H9 (cell line): ENCODE measurements at regions not wholly inside any gene's neighbourhood (a gene's known extent, or its start where the extent isn't known, plus 50 kb on each side); places are given as distances from the start of the nearest gene placed in this dataset.

Source experiments
- DNase-seq: peaks from one replicate; pipeline ENCODE4 v3.0.0-alpha.2; 2017
- H2AFZ ChIP-seq: one replicate; pipeline ENCODE4 v1.6.1; 2013; ENCODE audit warnings: mild to moderate bottlenecking, low read length, control low read depth, moderate library complexity
- H2AK5ac ChIP-seq: 2 replicates; pipeline ENCODE4 v1.6.1; 2013; ENCODE audit warnings: low read length, control low read depth, mixed read lengths; ENCODE audit not compliant: insufficient read length
- H2BK120ac ChIP-seq: one replicate; pipeline ENCODE4 v1.6.1; 2013; ENCODE audit warnings: low read depth, mild to moderate bottlenecking, low read length, control low read depth, inconsistent platforms; ENCODE audit not compliant: poor library complexity, severe bottlenecking
- H2BK12ac ChIP-seq: 2 replicates; pipeline ENCODE4 v1.6.1; 2013; ENCODE audit warnings: low read length, control low read depth, mixed read lengths, low read depth; ENCODE audit not compliant: insufficient read length
- H2BK15ac ChIP-seq: 2 replicates; pipeline ENCODE4 v1.6.1; 2013; ENCODE audit warnings: low read depth, low read length, control low read depth
- H2BK20ac ChIP-seq: one replicate; pipeline ENCODE4 v1.6.1; 2013; ENCODE audit warnings: low read depth, mild to moderate bottlenecking, low read length, control low read depth, inconsistent platforms; ENCODE audit not compliant: poor library complexity, severe bottlenecking
- H2BK5ac ChIP-seq: 2 replicates; pipeline ENCODE4 v1.6.1; 2013; ENCODE audit warnings: low read length, control low read depth, mixed read lengths; ENCODE audit not compliant: insufficient read length
- H3K14ac ChIP-seq: 2 replicates; pipeline ENCODE4 v1.6.1; 2013; ENCODE audit warnings: low read length, control low read depth; ENCODE audit not compliant: insufficient read depth
- H3K18ac ChIP-seq: 2 replicates; pipeline ENCODE4 v1.6.1; 2013; ENCODE audit warnings: low read depth, mild to moderate bottlenecking, mixed read lengths, low read length, control low read depth; ENCODE audit not compliant: insufficient read length
- H3K23ac ChIP-seq: 2 replicates; pipeline ENCODE4 v1.6.1; 2013; ENCODE audit warnings: low read length, control low read depth, mixed read lengths, low read depth; ENCODE audit not compliant: insufficient read length
- H3K23me2 ChIP-seq: 2 replicates; pipeline ENCODE4 v1.6.1; 2013; ENCODE audit warnings: low read depth, mild to moderate bottlenecking, mixed read lengths, low read length, control low read depth; ENCODE audit not compliant: insufficient read length, poor library complexity, severe bottlenecking
- H3K27ac ChIP-seq: 2 replicates; pipeline ENCODE4 v1.5.1; 2013; ENCODE audit warnings: low read length, control low read depth, mixed read lengths, low read depth; ENCODE audit not compliant: insufficient read length
- H3K27me3 ChIP-seq: 2 replicates; pipeline ENCODE4 v1.6.1; 2013; ENCODE audit warnings: low read length, control low read depth, inconsistent platforms; ENCODE audit not compliant: insufficient read depth
- H3K4ac ChIP-seq: 2 replicates; pipeline ENCODE4 v1.6.1; 2013; ENCODE audit warnings: low read depth, mild to moderate bottlenecking, control low read depth, inconsistent platforms, low read length, moderate library complexity
- H3K4me1 ChIP-seq: 2 replicates; pipeline ENCODE4 v1.6.1; 2013; ENCODE audit warnings: low read length, control low read depth, inconsistent platforms; ENCODE audit not compliant: insufficient read depth
- H3K4me2 ChIP-seq: 2 replicates; pipeline ENCODE4 v1.6.1; 2013; ENCODE audit warnings: low read length, control low read depth, mixed read lengths; ENCODE audit not compliant: insufficient read length, insufficient read depth
- H3K56ac ChIP-seq: 2 replicates; pipeline ENCODE4 v1.6.1; 2013; ENCODE audit warnings: low read depth, mild to moderate bottlenecking, mixed read lengths, low read length, control low read depth; ENCODE audit not compliant: insufficient read length
- H3K79me1 ChIP-seq: 2 replicates; pipeline ENCODE4 v1.6.1; 2013; ENCODE audit warnings: low read depth, mild to moderate bottlenecking, moderate library complexity, low read length, control low read depth, inconsistent platforms; ENCODE audit not compliant: insufficient read depth, poor library complexity, severe bottlenecking
- H3K79me2 ChIP-seq: 2 replicates; pipeline ENCODE4 v1.6.1; 2013; ENCODE audit warnings: low read length, control low read depth, inconsistent platforms; ENCODE audit not compliant: insufficient read depth
- H3K9ac ChIP-seq: 2 replicates; pipeline ENCODE4 v1.6.1; 2013; ENCODE audit warnings: low read length, control low read depth, mixed read lengths; ENCODE audit not compliant: insufficient read length; ENCODE audit errors: extremely low read depth
- H3K9me3 ChIP-seq: one replicate; pipeline ENCODE4 v1.6.1; 2013; ENCODE audit warnings: low read depth, low read length, inconsistent platforms; ENCODE audit not compliant: control insufficient read depth
- H3T11ph ChIP-seq: one replicate; pipeline ENCODE4 v1.6.1; 2013; ENCODE audit warnings: mild to moderate bottlenecking, low read length, control low read depth, inconsistent platforms
- H4K20me1 ChIP-seq: one replicate; pipeline ENCODE4 v1.6.1; 2013; ENCODE audit not compliant: control insufficient read depth, insufficient read length, insufficient read depth
- H4K5ac ChIP-seq: 2 replicates; pipeline ENCODE4 v1.6.1; 2013; ENCODE audit warnings: low read depth, mild to moderate bottlenecking, mixed read lengths, low read length, control low read depth; ENCODE audit not compliant: insufficient read length
- H4K8ac ChIP-seq: replicated peaks from 2 replicates; pipeline ENCODE4 v1.6.1; 2013; ENCODE audit warnings: low read length, control low read depth, mixed read lengths, low read depth; ENCODE audit not compliant: insufficient read length
- H4K91ac ChIP-seq: 2 replicates; pipeline ENCODE4 v1.6.1; 2013; ENCODE audit warnings: low read depth, mild to moderate bottlenecking, moderate library complexity, mixed read lengths, low read length, control low read depth; ENCODE audit not compliant: insufficient read length
- H3K27ac Mint-ChIP-seq, 3 experiments: 2 replicates in 2 of 3; 3 replicates in 1 of 3; pipeline ENCODE4 v1.8.0; 2020 to 2021; ENCODE audit warnings: mixed read lengths in 3 of 3, mild to moderate bottlenecking in 1 of 3, moderate library complexity in 1 of 3
- H3K27me3 Mint-ChIP-seq: 2 replicates; pipeline ENCODE4 v1.8.0; 2021; ENCODE audit warnings: low read depth, mild to moderate bottlenecking, moderate library complexity, mixed read lengths
- H3K36me3 Mint-ChIP-seq, 3 experiments: 2 replicates in 2 of 3; 3 replicates in 1 of 3; pipeline ENCODE4 v1.8.0; 2020 to 2021; ENCODE audit warnings: low read depth in 3 of 3, mixed read lengths in 3 of 3; ENCODE audit not compliant: insufficient read depth in 1 of 3
- H3K4me1 Mint-ChIP-seq, 2 experiments: 2 replicates each; pipeline ENCODE4 v1.8.0; 2020; ENCODE audit warnings: mixed read lengths in 2 of 2
- H3K4me3 Mint-ChIP-seq, 2 experiments: 2 replicates in 1 of 2; 3 replicates in 1 of 2; pipeline ENCODE4 v1.8.0; 2020 to 2021; ENCODE audit warnings: mild to moderate bottlenecking in 2 of 2, mixed read lengths in 2 of 2, moderate library complexity in 1 of 2
- H3K9me3 Mint-ChIP-seq, 2 experiments: 2 replicates in 1 of 2; 3 replicates in 1 of 2; pipeline ENCODE4 v1.8.0; 2020; ENCODE audit warnings: mild to moderate bottlenecking in 2 of 2, mixed read lengths in 2 of 2, moderate library complexity in 1 of 2
- CTCF ChIP-seq: fragments of 200-600 bp; sonication (generic); conservative IDR thresholded peaks from 3 replicates; pipeline ENCODE4 v1.8.0; 2021; ENCODE audit warnings: antibody characterized with exemption, mild to moderate bottlenecking
- WGBS: extraction: QIAGEN DNeasy Blood & Tissue Kit; methylation state at CpG from one replicate; pipeline ENCODE4 v1.1.7; 2013; ENCODE audit warnings: missing lambda C conversion rate, low lambda C conversion rate, mixed read lengths; ENCODE audit not compliant: insufficient read length; ENCODE audit errors: extremely low coverage; 5-methylcytosine and 5-hydroxymethylcytosine counted together

GRCh38 chr21:22710721-22711120 lies 1712.5 kb downstream of the NCAM2 start:
- no peaks in the 10 kb centered on the region for H3K79me2 ChIP-seq
- no peak overlapping the region for H3K4ac ChIP-seq
- H3K27ac Mint-ChIP-seq, result no peak overlapping the region
- no peak overlapping the region for H3K14ac ChIP-seq
- no peak overlapping the region for H3K23ac ChIP-seq
- no peak overlapping the region for H2AFZ ChIP-seq
- no peaks in the 10 kb centered on the region for H3K9me3 ChIP-seq
- peaks cover 3 to 19% (median 6%) of the 10 kb centered on the region in 3 experiments; a peak in 6 of 7 replicates for H3K36me3 Mint-ChIP-seq
- no peak for DNase-seq
- H3K56ac ChIP-seq, result no peak overlapping the region
- H3K18ac ChIP-seq, result no peak overlapping the region
- no peak overlapping the region for H2BK5ac ChIP-seq
- H3K4me1 ChIP-seq, result no peaks in the 10 kb centered on the region
- no peaks in the 10 kb centered on the region for H3K4me1 Mint-ChIP-seq
- H3K27me3 ChIP-seq, result no peaks in the 10 kb centered on the region
- no peak overlapping the region for H3T11ph ChIP-seq
- no peak overlapping the region for H2BK20ac ChIP-seq
- H4K91ac ChIP-seq, result no peak overlapping the region
- TF ChIP-seq CTCF, result no peak
- no peak overlapping the region for H2BK15ac ChIP-seq
- no peak overlapping the region for H3K4me2 ChIP-seq
- no peak overlapping the region for H4K5ac ChIP-seq
- WGBS, result no CpG with 5 or more reads among the region's 3 CpGs
- H3K27ac ChIP-seq, result no peak overlapping the region
- no peak overlapping the region for H4K8ac ChIP-seq
- H2AK5ac ChIP-seq, result no peak overlapping the region
- no peak overlapping the region for H2BK12ac ChIP-seq
- H4K20me1 ChIP-seq, result no peaks in the 10 kb centered on the region
- no peaks in the 10 kb centered on the region for H3K27me3 Mint-ChIP-seq
- H2BK120ac ChIP-seq, result no peak overlapping the region
- H3K4me3 Mint-ChIP-seq, result no peak overlapping the region
- H3K9me3 Mint-ChIP-seq, result peaks cover 32 to 36% of the 10 kb centered on the region in 2 experiments
- no peaks in the 10 kb centered on the region for H3K23me2 ChIP-seq
- H3K79me1 ChIP-seq, result no peaks in the 10 kb centered on the region
- H3K9ac ChIP-seq, result no peak overlapping the region
